ENCODE measurements at regions not wholly inside any gene's neighbourhood (a gene's known extent, or its start where the extent isn't known, plus 50 kb on each side); places are given as distances from the start of the nearest gene placed in this dataset.

- TF ChIP-seq TEAD4 (IDR thresholded peaks at IDR 0.05), result no peak
- no peak for TF ChIP-seq ZBTB7A (IDR thresholded peaks at IDR 0.05; ENCODE audit: low read depth)
- no peak for TF ChIP-seq REST (IDR thresholded peaks at IDR 0.05; ENCODE audit: low read depth)
- TF ChIP-seq MAX (IDR thresholded peaks at IDR 0.05), result no peak
- TF ChIP-seq CEBPB (IDR thresholded peaks at IDR 0.05), result no peak
- TF ChIP-seq TAF1 (IDR thresholded peaks at IDR 0.05; ENCODE audit: low read depth), result no peak
Observed at GRCh38 chr5:21694567-21694966, 1158.6 kb downstream of the CDH12 start.

GRCh38 chr5:21693591-21693990 is 1159.6 kb downstream of the CDH12 start:
- no peak for TF ChIP-seq NFIC (IDR thresholded peaks at IDR 0.05)
- no peak for TF ChIP-seq USF1 (IDR thresholded peaks at IDR 0.05)
- no peak for TF ChIP-seq REST (IDR thresholded peaks at IDR 0.05; ENCODE audit: low read depth)
- TF ChIP-seq EGR1 (IDR thresholded peaks at IDR 0.05), result no peak

GRCh38 chr5:21689587-21689986 is 1163.6 kb downstream of the CDH12 start:
- no peak for TF ChIP-seq YY1 (IDR thresholded peaks at IDR 0.05; ENCODE audit: low read depth)
- TF ChIP-seq ZBTB7A (IDR thresholded peaks at IDR 0.05; ENCODE audit: low read depth), result no peak
- TF ChIP-seq TAF1 (IDR thresholded peaks at IDR 0.05; ENCODE audit: low read depth), result no peak
- TF ChIP-seq TCF12 (IDR thresholded peaks at IDR 0.05; ENCODE audit: low read depth), result no peak
- no peak for TF ChIP-seq RAD21 (IDR thresholded peaks at IDR 0.05; ENCODE audit: low read depth)
- no peak for TF ChIP-seq EGR1 (IDR thresholded peaks at IDR 0.05)
- TF ChIP-seq CREB1 (IDR thresholded peaks at IDR 0.05; ENCODE audit: low read depth), result no peak
- TF ChIP-seq NFIC (IDR thresholded peaks at IDR 0.05), result no peak
- no peak for TF ChIP-seq CEBPB (IDR thresholded peaks at IDR 0.05)
- TF ChIP-seq MAX (IDR thresholded peaks at IDR 0.05), result no peak

- no peak for TF ChIP-seq REST (IDR thresholded peaks at IDR 0.05; ENCODE audit: low read depth)
- TF ChIP-seq TCF12 (IDR thresholded peaks at IDR 0.05; ENCODE audit: low read depth), result no peak
- TF ChIP-seq TEAD4 (IDR thresholded peaks at IDR 0.05), result no peak
Observed at GRCh38 chr5:21688655-21689054, 1164.5 kb downstream of the CDH12 start.

GRCh38 chr5:21687621-21688020 is 1165.5 kb downstream of the CDH12 start:
- no peak for TF ChIP-seq REST (IDR thresholded peaks at IDR 0.05; ENCODE audit: low read depth)
- TF ChIP-seq CREB1 (IDR thresholded peaks at IDR 0.05; ENCODE audit: low read depth), result no peak

Data from Ishikawa (cell line).